ENCODE measurements at regions not wholly inside any gene's neighbourhood (a gene's known extent, or its start where the extent isn't known, plus 50 kb on each side); places are given as distances from the start of the nearest gene placed in this dataset.

- Mint-ChIP-seq H3K27me3 (ENCODE audit: low read depth) (no peaks in the 10 kb centered on the region), H3K36me3 (ENCODE audit: low read depth) (no peaks in the 10 kb centered on the region), H3K4me1 (no peaks in the 10 kb centered on the region), H3K27ac (ENCODE audit: unreplicated experiment) (no peak overlapping the region), H3K9me3 (peaks cover 8% of the 10 kb centered on the region), H3K4me3 (no peak overlapping the region)
- no peak for DNase-seq (ENCODE audit: low read depth, low spot score)
- no peak for TF ChIP-seq CTCF (conservative IDR thresholded peaks at IDR 0.05)
These were observed 167.4 kb downstream of the TNFSF18 start for GRCh38 chr1:172883387-172883791.

- no peak for DNase-seq (ENCODE audit: low read depth, low spot score)
- no peak for TF ChIP-seq CTCF (conservative IDR thresholded peaks at IDR 0.05)
- H3K4me3 Mint-ChIP-seq = no peak overlapping the region
- peaks cover 8% of the 10 kb centered on the region for H3K9me3 Mint-ChIP-seq
- no peaks in the 10 kb centered on the region for H3K27me3 Mint-ChIP-seq (ENCODE audit: low read depth)
- no peaks in the 10 kb centered on the region for H3K4me1 Mint-ChIP-seq
- H3K36me3 Mint-ChIP-seq (ENCODE audit: low read depth) = no peaks in the 10 kb centered on the region
- H3K27ac Mint-ChIP-seq (ENCODE audit: unreplicated experiment) = no peak overlapping the region
These were observed 166.9 kb downstream of the TNFSF18 start for GRCh38 chr1:172883844-172884243.

GRCh38 chr1:172885411-172885810, 165.3 kb downstream of the TNFSF18 start:
- Mint-ChIP-seq H3K9me3 (no peaks in the 10 kb centered on the region), H3K27ac (ENCODE audit: unreplicated experiment) (no peak overlapping the region), H3K36me3 (ENCODE audit: low read depth) (no peaks in the 10 kb centered on the region), H3K4me1 (no peaks in the 10 kb centered on the region), H3K4me3 (no peak overlapping the region), H3K27me3 (ENCODE audit: low read depth) (no peaks in the 10 kb centered on the region)
- TF ChIP-seq CTCF (conservative IDR thresholded peaks at IDR 0.05) = no peak
- DNase-seq (ENCODE audit: low read depth, low spot score) = no peak

- no peak for DNase-seq (ENCODE audit: low read depth, low spot score)
- no peak for TF ChIP-seq CTCF (conservative IDR thresholded peaks at IDR 0.05)
- Mint-ChIP-seq H3K4me3 (no peak overlapping the region), H3K4me1 (no peaks in the 10 kb centered on the region), H3K36me3 (ENCODE audit: low read depth) (no peaks in the 10 kb centered on the region), H3K27me3 (ENCODE audit: low read depth) (no peaks in the 10 kb centered on the region), H3K27ac (ENCODE audit: unreplicated experiment) (no peak overlapping the region), H3K9me3 (no peaks in the 10 kb centered on the region)
These were observed 164.8 kb downstream of the TNFSF18 start for GRCh38 chr1:172885971-172886370.

GRCh38 chr1:172887162-172887561, 163.6 kb downstream of the TNFSF18 start:
- no peak for TF ChIP-seq CTCF (conservative IDR thresholded peaks at IDR 0.05)
- H3K9me3 Mint-ChIP-seq = no peaks in the 10 kb centered on the region
- H3K36me3 Mint-ChIP-seq (ENCODE audit: low read depth) = no peaks in the 10 kb centered on the region
- no peaks in the 10 kb centered on the region for H3K4me1 Mint-ChIP-seq
- H3K27me3 Mint-ChIP-seq (ENCODE audit: low read depth) = no peaks in the 10 kb centered on the region
- H3K4me3 Mint-ChIP-seq = no peak overlapping the region
- H3K27ac Mint-ChIP-seq (ENCODE audit: unreplicated experiment) = no peak overlapping the region
- no peak for DNase-seq (ENCODE audit: low read depth, low spot score)

Measured in neural crest cell (in vitro differentiated cells).